HK-2 (cell line): ENCODE measurements at regions not wholly inside any gene's neighbourhood (a gene's known extent, or its start where the extent isn't known, plus 50 kb on each side); places are given as distances from the start of the nearest gene placed in this dataset.
"Not testable (repeated sequence)": the region's sequence is repeated elsewhere in the genome, so short reads cannot be mapped to it uniquely, and the experiment has no call there.

Experiments used
- DNase-seq: peaks from one replicate; pipeline ENCODE4 v3.0.0-alpha.2; 2018; ENCODE audit not compliant: unreplicated experiment

GRCh38 chr3:72161285-72161684 is 376.3 kb upstream of the PROK2 start:
- not testable (repeated sequence) for DNase-seq

GRCh38 chr3:72160351-72160750 is 375.4 kb upstream of the PROK2 start:
- no peak for DNase-seq

- no peak for DNase-seq
Observed at GRCh38 chr3:72159487-72159886, 374.5 kb upstream of the PROK2 start.

- no peak for DNase-seq
Observed at GRCh38 chr3:72158639-72159326, 373.8 kb upstream of the PROK2 start.

GRCh38 chr3:72157748-72158638 is 373.0 kb upstream of the PROK2 start:
- DNase-seq, result no peak

- DNase-seq, result no peak
Observed at GRCh38 chr3:72155391-72156064, 370.6 kb upstream of the PROK2 start.

- no peak for DNase-seq
Observed at GRCh38 chr3:72154391-72155335, 369.7 kb upstream of the PROK2 start.

GRCh38 chr3:72153477-72154314 is 368.7 kb upstream of the PROK2 start:
- no peak for DNase-seq

GRCh38 chr3:72152551-72153476 is 367.9 kb upstream of the PROK2 start:
- DNase-seq, result no peak

- no peak for DNase-seq
Observed at GRCh38 chr3:72151465-72152238, 366.7 kb upstream of the PROK2 start.

GRCh38 chr3:72150634-72151412 is 365.9 kb upstream of the PROK2 start:
- DNase-seq, result no peak

GRCh38 chr3:72149645-72150300 is 364.8 kb upstream of the PROK2 start:
- DNase-seq, result no peak

- DNase-seq, result no peak
Observed at GRCh38 chr3:72147600-72147999, 362.7 kb upstream of the PROK2 start.

GRCh38 chr3:72145506-72146380 is 360.8 kb upstream of the PROK2 start:
- DNase-seq, result no peak

- no peak for DNase-seq
Observed at GRCh38 chr3:72144773-72145505, 360.0 kb upstream of the PROK2 start.
